GM21390 (cell line): ENCODE measurements at regions not wholly inside any gene's neighbourhood (a gene's known extent, or its start where the extent isn't known, plus 50 kb on each side); places are given as distances from the start of the nearest gene placed in this dataset.

ENCODE experiments used
- ATAC-seq: cut with Tn5 transposase; IDR thresholded peaks from one replicate; pipeline ENCODE4 v1.9.1; 2021; ENCODE audit not compliant: unreplicated experiment

DNA sequence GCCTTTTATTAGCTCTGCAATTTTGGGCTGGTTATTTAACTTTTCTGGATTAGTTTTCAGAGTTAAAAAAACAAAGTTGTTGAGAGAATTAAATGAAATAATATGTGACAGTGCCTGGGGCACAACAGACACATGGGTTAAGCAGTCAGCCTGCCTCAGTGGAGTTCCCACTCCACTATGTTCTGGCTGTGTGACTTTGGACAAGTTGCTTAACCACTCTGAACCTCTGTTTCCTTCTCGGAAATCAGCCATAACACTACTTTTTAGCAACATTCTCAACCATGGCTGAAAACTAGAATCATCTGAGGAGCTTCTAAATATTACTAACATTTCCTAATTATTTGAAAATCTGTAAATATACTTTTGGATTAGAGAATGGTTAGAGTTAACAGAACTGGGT, 56.5 kb upstream of the SLC6A11 start:
- ATAC-seq: no peak

DNA sequence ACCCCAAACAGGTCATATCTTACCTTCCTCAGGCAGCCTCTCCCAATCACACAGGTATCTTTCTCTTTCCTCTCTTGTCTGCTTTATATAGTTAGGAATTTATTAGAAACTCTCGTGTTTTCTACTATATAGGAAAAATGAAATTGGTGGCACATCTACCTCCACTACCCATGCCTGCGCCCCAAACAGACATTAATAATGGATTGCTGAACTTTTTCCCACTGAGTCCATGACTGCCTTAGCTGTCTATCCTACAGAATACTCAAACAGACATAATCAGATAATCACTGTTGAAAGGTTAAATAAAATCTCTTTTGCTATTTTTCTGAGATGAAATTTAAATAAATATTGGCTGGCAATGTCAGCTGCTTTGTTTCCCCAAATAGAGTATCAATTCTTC, 55.8 kb upstream of the SLC6A11 start:
- ATAC-seq: no peak

DNA sequence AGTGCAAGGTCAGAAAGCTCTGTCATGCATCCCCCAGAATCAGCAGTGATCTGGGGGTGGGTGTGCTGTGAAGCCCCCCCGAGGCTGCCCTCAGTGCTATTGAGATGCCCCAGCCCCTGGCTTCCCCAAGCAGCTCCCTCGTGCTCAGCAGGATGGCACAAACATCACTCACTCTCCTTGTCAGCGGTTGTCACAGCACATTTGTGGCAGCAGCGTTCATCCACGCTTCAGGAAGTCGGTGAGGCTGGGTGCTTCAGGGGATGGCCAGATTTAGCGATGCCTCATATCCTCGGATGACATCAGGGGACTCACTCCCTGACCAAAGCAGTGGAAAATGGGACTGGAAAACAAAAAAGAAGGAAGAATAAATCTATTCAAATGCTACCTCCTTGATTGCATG, 54.4 kb upstream of the SLC6A11 start:
- no peak for ATAC-seq

DNA sequence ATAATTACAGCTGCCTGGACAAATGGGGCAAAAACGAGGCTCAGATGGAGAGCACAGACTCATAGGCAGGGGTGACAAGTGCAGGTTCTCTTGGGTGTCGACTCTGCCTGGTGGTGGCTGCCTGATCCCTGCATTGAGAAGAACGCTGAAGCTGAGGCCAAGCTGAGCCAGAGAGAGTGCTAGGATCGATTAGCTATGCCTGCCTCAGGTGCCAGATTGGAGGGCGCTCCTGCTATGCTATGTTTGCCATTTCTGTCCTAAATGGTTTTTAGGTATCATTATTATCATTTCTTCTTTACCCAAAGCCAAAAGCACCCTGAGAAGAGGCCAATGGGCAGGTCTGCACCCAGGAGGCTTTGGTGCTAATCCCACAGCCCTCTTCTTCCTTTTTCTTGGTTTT, 53.9 kb upstream of the SLC6A11 start:
- no peak for ATAC-seq

DNA sequence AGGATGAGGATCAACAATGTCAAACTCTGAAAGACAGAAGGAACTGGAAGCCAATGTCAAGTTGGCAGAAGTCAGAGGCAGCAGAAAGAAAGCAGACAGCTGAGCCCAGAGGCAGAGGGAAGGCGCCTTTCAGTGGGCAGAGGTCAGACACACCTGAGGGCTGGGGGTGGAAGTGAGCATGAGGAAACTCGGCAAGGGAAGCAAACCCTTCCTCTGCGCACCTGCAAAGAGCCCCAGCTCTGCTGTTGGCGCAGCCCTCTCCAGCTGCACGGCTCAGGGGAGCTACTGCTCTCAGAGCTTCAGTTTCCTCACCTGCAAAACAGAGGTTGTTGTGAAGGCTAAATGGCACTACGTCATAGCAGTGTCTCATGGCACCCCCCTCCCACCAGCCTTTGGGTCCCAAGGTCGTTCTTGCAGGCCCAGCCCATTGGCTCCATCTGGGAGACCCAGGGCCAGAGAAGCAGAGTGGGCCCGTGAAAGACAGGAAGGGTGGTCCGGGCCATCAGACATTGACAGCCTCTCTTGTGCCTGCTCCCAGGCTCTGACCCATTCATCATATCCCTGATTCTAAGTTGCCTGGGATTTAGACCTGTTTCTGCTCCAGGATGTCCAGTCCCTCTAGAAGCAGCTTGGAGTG, 53.3 kb upstream of the SLC6A11 start:
- ATAC-seq: no peak

DNA sequence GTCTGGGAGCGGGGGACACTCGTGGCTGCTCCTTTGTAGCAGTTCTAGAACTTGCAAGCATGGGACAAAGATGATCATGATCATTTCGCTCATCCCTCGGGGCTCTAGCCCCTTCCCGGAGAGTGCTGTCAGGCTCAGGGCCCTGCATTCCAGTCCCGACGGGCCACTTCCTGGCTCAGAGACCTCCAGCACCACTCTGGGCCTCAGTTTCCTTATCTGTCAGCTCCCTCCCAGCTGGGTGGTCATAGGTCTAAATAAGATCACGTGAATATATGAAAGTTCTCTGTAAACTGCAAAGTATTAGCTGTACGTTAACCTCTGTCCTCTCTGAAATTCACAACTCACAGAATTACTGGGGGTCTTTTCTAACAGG, 52.8 kb upstream of the SLC6A11 start:
- ATAC-seq: no peak

DNA sequence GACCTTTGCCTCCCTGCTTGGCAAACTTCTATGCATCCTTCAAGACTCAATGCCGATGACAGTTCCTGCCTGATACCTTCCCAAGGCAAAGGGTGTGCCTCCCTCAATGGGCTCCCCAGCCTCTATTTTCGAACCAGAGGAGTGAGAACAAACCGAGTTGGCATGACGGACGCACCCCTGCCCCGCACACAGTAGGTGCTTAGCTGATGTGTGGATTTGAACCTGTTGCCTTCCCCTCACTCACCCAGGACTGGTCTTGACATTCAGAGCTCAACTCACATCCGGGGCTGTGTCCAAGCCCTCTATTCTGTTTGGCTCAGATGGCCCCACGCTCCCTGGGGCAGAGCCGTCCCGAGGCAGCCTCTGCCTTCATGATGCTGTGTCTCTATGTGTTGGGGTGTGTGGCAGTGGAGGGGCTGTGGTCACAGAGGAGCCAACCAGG, 52.2 kb upstream of the SLC6A11 start:
- ATAC-seq: no peak

DNA sequence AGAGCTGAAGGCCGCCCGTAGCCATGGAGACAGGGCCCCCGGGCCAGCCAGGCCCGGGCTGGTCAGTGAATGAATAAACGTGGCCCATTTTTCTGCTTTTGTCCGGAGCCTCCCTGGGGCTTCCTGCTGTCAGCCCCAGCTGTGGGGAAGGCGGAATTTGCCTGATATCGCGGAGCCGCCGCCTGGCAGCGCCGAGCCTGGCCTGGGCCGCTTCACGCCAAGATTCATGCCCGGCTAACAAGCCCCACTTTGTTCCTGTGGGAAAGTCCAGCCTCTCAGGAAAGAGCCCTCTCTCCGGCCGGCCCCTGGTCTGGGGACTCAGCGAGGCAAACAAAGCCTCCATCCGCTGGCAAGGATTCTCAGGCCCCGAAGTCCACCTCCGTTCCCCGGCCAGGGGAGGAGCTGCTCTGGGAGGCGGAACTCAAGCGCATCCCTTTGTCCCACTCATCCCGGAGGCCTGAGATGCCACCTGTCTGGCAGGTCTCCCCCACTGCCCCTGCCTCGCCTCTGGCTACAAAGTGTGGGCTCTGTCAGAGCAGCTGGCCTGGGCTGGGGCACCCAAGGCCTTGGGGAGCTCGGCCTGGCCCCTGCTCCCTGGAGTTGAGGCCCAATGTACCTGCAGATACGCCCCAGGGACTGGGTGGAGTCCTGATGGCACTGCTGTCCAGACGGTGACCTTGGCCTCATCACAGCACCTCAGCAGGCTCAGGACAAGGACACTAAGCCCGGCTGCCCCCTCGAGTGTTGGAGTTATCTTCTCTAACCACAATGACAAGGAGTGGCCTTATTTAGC, 51.6 kb upstream of the SLC6A11 start:
- no peak for ATAC-seq

DNA sequence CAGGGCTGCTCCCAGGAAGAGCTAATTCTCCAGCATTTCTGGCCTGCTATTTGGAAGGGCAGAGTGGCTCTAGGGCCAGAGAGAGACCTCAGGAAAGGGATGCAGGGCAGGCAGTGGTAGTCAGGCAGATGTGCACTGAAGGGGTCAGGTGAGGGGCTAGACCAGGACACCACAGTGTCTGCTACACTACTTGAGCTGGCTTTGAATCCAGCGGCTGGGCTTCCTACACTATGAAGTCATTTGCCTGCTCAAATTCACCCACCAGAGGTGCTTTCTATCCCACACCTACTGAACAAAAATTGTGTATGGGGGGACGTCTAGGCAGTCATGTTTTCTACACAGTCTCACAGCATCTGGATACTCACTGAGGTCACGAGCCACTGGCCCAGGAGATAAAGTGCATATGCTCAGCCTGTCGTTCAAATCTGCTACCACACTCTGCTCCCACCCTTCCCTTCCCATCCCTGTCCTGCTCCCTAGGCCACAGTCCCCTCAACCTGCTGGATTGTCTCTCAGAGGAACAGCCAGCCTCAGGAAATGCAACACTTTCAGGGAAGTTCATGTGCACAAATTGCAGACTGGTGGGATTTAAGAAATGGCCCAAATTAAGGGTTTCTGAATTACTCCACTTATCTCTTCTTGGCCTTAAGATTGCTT, 49.9 kb upstream of the SLC6A11 start:
- ATAC-seq: no peak
